ENCODE measurements at regions not wholly inside any gene's neighbourhood (a gene's known extent, or its start where the extent isn't known, plus 50 kb on each side); places are given as distances from the start of the nearest gene placed in this dataset.

DNA sequence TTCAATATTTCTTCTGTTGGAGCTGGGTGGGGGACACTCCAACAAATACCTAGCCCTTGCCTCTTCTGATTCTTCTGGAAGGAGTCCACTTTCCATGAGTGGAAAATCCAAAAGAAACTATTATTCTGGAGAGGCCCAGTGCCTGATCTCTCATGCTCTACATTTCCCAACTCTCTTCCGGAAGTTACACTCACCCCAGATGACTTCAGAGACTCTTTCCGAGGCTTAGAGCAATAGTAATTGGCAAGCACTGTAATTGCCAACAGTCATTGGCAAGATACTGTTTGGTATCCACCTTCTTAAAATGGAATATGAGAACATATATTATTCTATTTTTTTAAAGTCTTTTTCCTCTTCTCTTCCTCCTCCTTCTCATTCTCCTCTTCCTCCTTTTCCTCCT, 60.5 kb upstream of the CYRIA start:
- ChIA-PET POLR2A (no interaction called here), CTCF (interaction anchor here (1.1 to 2.2 kb wide), 3 partner anchors 31 to 109 kb away, joined by 3 to 11 read pairs (median 4); no protein-coding TSS in a partner anchor)
- Histone ChIP-seq H3K79me2 (ENCODE audit: insufficient read depth) (no peaks in the 10 kb centered on the region), H3K36me3 (replicated peaks in 1 of 2; ENCODE audit: control insufficient read depth in 1 of 2, insufficient read depth in 2 of 2, low read length in 1 of 2) (no peaks in the 10 kb centered on the region), H3K27me3 (ENCODE audit: insufficient read depth) (no peaks in the 10 kb centered on the region), H3K9me2 (no peaks in the 10 kb centered on the region), H3K9ac (no peak overlapping the region), H2AFZ (ENCODE audit: low read depth) (no peak overlapping the region), H3K4me3 (ENCODE audit: low read depth in 2 of 2, low read length in 1 of 2) (no peak overlapping the region), H4K20me1 (ENCODE audit: insufficient read depth) (no peaks in the 10 kb centered on the region), H3K4me2 (no peak overlapping the region), H3K27ac (ENCODE audit: low read depth in 2 of 2, low read length in 1 of 2) (no peak overlapping the region), H3F3A (replicated peaks; ENCODE audit: insufficient read depth) (no peaks in the 10 kb centered on the region), H3K4me1 (ENCODE audit: control insufficient read depth in 1 of 2, insufficient read depth in 2 of 2, low read depth in 1 of 2, low read length in 1 of 2) (peaks cover 0 to 4% of the 10 kb centered on the region in 2 experiments; a peak in 1 of 4 replicates), H3K9me3 (no peaks in the 10 kb centered on the region)
- DNase-seq: no peak
- TF ChIP-seq, protein P1, sequence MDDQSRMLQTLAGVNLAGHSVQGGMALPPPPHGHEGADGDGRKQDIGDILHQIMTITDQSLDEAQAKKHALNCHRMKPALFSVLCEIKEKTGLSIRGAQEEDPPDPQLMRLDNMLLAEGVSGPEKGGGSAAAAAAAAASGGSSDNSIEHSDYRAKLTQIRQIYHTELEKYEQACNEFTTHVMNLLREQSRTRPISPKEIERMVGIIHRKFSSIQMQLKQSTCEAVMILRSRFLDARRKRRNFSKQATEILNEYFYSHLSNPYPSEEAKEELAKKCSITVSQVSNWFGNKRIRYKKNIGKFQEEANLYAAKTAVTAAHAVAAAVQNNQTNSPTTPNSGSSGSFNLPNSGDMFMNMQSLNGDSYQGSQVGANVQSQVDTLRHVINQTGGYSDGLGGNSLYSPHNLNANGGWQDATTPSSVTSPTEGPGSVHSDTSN (IDR thresholded peaks at IDR 0.05): no peak
- TF ChIP-seq USF1 (IDR thresholded peaks at IDR 0.05; ENCODE audit: borderline replicate concordance, low read depth) (no peak), RFX5 (IDR thresholded peaks at IDR 0.05; ENCODE audit: low read length) (no peak), SIN3A (IDR thresholded peaks at IDR 0.05; ENCODE audit: borderline replicate concordance, low read depth, low read length) (no peak), TAF1 (IDR thresholded peaks at IDR 0.05; ENCODE audit: borderline replicate concordance, low read depth, low read length) (no peak), RXRA (IDR thresholded peaks at IDR 0.05; ENCODE audit: borderline replicate concordance, low read depth) (no peak), SMC3 (IDR thresholded peaks at IDR 0.05; ENCODE audit: low read depth, low read length) (no peak), CTCF (IDR thresholded peaks at IDR 0.05) (no peak), NRF1 (IDR thresholded peaks at IDR 0.05; ENCODE audit: low read depth, low read length) (no peak), TCF12 (IDR thresholded peaks at IDR 0.05) (no peak), EP300 (IDR thresholded peaks at IDR 0.05; ENCODE audit: borderline replicate concordance in 1 of 2, low read depth in 1 of 2, low read length in 1 of 2) (no peak), FOXM1 (IDR thresholded peaks at IDR 0.05; ENCODE audit: low read depth) (no peak), MEF2A (IDR thresholded peaks at IDR 0.05; ENCODE audit: borderline replicate concordance, low read depth) (no peak), YY1 (IDR thresholded peaks at IDR 0.05; ENCODE audit: low read depth) (no peak), ELF1 (IDR thresholded peaks at IDR 0.05) (no peak), JUND (IDR thresholded peaks at IDR 0.05) (no peak), NFIC (IDR thresholded peaks at IDR 0.05; ENCODE audit: borderline replicate concordance) (no peak), FOXJ3 (CRISPR knock-in tag; IDR thresholded peaks at IDR 0.05) (no peak), MXI1 (IDR thresholded peaks at IDR 0.05; ENCODE audit: low read depth, low read length) (no peak), USF2 (IDR thresholded peaks at IDR 0.05; ENCODE audit: borderline replicate concordance, low read depth, low read length) (no peak)
- 15% methylated on average over 2 of the region's 2 CpGs for WGBS (ENCODE audit: low lambda C conversion rate)
